ENCODE measurements at regions not wholly inside any gene's neighbourhood (a gene's known extent, or its start where the extent isn't known, plus 50 kb on each side); places are given as distances from the start of the nearest gene placed in this dataset.
A peak's percentile ranks its signal among the peaks of the same experiment; 100 is the strongest.
"Not testable (repeated sequence)": the region's sequence is repeated elsewhere in the genome, so short reads cannot be mapped to it uniquely, and the experiment has no call there.

DNA sequence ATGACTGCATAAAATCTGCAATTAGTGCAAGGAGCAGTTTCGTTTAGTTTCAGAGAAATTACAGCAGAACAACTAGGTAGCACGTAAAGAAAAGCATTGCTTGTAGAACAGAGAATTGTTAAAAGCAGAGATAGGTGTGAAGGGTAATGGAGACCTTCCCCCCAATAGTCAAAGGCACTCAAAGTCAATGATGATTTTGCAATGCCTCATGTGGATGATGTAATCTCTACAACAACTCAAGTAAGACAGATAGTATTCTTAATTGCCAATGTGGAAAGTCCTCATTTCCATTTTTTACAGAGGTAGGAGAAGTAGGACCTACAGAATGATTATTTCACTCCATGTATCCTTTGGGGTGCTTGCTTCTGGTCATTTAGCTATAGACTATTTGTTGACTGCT lies 94.3 kb upstream of the GNAI1 start:
- Mint-ChIP-seq H3K4me3 (no peak overlapping the region), H3K27me3 (no peaks in the 10 kb centered on the region), H3K27ac (no peak overlapping the region), H3K4me1 (no peaks in the 10 kb centered on the region), H3K9me3 (peaks cover 2 to 10% (median 4%) of the 10 kb centered on the region in 7 donors), H3K36me3 (peaks cover 5 to 6% of the 10 kb centered on the region in 2 donors)
- ATAC-seq (ENCODE audit: low read depth in 2 of 2) (no peak), DNase-seq (no peak)

DNA sequence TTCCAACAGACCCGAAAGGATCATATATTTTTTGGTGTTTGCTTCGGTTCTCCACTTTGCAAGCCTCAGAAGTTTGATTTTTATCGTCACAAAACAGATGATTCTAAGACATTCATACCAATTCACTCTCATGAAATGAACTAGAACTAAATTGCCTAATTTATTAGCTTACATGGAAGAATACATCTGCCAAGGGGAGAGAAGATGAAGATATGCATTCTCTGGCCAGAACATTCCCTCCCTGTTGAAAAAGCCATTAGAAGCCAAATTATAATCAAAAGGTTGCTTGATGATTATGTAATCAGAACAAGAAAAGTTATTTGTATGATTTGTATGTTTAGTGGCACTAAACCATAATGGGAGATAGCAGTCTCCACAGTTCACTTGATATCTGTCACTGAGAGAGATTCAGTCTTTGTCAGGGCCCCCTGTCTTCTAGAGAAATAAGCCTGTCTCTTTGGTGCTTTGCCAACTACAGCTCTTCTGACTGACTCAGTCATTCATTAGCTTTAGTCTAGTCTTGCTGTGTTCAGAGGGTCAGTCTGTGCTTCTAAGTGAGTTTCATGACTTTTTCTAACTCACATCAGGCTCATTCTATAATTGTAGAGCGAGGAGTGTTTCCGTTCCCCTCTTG lies 95.3 kb upstream of the GNAI1 start:
- Mint-ChIP-seq H3K27me3 (no peaks in the 10 kb centered on the region), H3K9me3 (peaks cover 0 to 3% (median 0%) of the 10 kb centered on the region in 7 donors)

DNA sequence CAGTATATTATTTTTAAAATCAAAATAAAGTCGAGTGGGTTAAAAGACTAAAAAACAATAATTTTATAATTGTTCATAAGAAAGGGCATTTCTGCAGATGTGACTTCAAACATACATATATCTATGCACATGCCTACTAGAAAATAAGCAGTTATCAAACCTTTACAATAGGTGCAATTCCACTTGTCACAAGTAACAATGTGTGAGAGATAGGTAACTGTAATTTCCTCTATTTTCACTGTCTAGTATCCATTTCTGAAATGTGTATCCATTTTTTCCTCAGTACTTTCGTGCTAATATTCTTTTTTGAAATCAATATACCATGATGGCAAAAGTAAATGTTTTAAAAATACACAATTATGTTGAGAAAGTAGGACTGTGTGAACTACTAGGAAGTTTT lies 96.9 kb upstream of the GNAI1 start:
- H3K27me3 Mint-ChIP-seq = no peaks in the 10 kb centered on the region

More for the DNA sequence above, 95.3 kb upstream of the GNAI1 start:
- ATAC-seq (ENCODE audit: low read depth in 2 of 2) (no peak), DNase-seq (no peak)
- no peaks in the 10 kb centered on the region for H3K36me3 Mint-ChIP-seq
- no peak overlapping the region for H3K4me3 Mint-ChIP-seq
- H3K4me1 Mint-ChIP-seq = no peaks in the 10 kb centered on the region
- no peak overlapping the region for H3K27ac Mint-ChIP-seq

DNA sequence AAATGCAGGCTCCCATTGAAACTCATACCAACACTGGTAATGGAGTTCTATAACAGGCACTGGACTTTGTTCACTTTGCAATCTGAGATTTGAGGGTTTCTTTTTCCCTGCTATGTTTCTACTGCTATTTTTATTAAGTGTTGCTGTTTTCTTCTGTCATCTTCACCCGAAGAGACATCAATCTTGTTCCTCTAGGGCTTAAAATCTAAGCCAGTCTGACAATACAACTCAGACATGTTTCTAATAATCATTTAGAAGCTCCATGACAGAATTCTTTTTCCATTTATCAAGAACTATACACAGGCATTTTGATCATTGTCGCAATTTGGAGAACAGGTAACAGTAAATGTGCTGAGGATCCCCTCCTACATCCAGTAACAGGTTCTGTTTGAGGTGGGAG lies 98.5 kb upstream of the GNAI1 start:
- Mint-ChIP-seq H3K9me3 (no peaks in the 10 kb centered on the region), H3K4me1 (no peaks in the 10 kb centered on the region), H3K36me3 (no peaks in the 10 kb centered on the region), H3K27me3 (no peaks in the 10 kb centered on the region), H3K4me3 (no peak overlapping the region), H3K27ac (no peak overlapping the region)
- DNase-seq = no peak
- ATAC-seq (ENCODE audit: low read depth in 2 of 2) = no peak

More for the DNA sequence above, 96.9 kb upstream of the GNAI1 start:
- no peaks in the 10 kb centered on the region for H3K36me3 Mint-ChIP-seq
- no peak overlapping the region for H3K4me3 Mint-ChIP-seq
- ATAC-seq (ENCODE audit: low read depth in 2 of 2) (no peak), DNase-seq (no peak)
- no peak overlapping the region for H3K27ac Mint-ChIP-seq
- no peaks in the 10 kb centered on the region for H3K9me3 Mint-ChIP-seq
- no peaks in the 10 kb centered on the region for H3K4me1 Mint-ChIP-seq

DNA sequence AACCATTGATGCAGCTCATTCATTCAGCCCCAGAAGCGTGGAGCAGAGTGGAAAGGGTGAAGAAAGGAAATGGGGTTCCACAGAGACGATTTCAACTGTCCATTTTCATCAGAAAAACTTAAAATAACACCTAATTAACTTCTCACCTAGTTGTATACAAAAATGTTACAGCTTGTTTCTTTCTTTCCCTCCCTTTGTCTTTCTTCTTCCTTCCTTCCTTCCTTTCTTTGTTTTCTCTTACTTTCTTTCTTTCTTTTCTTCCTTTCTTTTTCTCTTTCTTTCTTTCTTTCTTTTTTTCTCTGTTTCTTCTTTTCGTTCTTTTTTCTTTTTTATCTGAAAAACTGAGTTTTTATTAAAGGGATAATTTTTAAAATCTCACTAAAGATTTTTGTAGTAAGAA lies 105.9 kb upstream of the GNAI1 start:
- H3K36me3 Mint-ChIP-seq = no peaks in the 10 kb centered on the region
- peaks cover 0 to 10% (median 4%) of the 10 kb centered on the region in 7 donors for H3K9me3 Mint-ChIP-seq
- ATAC-seq (ENCODE audit: low read depth in 2 of 2) (no peak), DNase-seq (no peak)
- no peaks in the 10 kb centered on the region for H3K4me1 Mint-ChIP-seq
- H3K27ac Mint-ChIP-seq = peak overlapping the region in 1 of 6 donors; percentile 30
- no peak overlapping the region for H3K4me3 Mint-ChIP-seq
- H3K27me3 Mint-ChIP-seq = peaks cover 0 to 4% (median 0%) of the 10 kb centered on the region in 3 donors

DNA sequence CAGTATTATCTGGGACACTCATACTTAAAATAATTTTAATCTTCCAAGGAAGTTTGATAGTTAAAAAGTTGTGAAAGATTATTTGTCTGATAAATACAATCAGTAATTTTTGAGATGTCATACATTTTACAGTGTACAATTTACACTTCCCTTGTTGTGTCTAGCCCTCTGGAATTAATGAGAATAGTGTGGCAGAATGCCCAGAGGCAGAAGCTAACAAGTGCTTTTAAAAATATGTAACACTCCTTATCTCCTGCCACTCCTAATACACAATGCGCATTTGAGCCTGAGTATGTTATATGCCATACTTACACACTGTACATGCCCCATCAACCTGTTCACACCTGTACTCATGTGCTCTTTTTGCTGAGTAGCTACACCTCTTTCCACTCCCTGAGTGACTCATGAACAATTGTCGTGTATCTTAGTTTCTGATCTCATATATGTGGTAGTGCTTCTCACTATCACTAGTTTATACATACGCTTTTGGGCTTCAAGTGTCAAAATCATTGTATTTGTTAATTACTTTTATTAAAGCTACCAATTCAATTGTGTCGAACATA lies 106.9 kb upstream of the GNAI1 start:
- ATAC-seq (ENCODE audit: low read depth in 2 of 2) (no peak), DNase-seq (no peak)
- H3K4me3 Mint-ChIP-seq = no peak overlapping the region
- H3K4me1 Mint-ChIP-seq = no peaks in the 10 kb centered on the region
- peak overlapping the region in 1 of 6 donors; percentile 9 for H3K27ac Mint-ChIP-seq
- H3K9me3 Mint-ChIP-seq = peaks cover 2 to 15% (median 6%) of the 10 kb centered on the region in 7 donors
- peaks cover 0 to 14% (median 0%) of the 10 kb centered on the region in 3 donors for H3K27me3 Mint-ChIP-seq
- H3K36me3 Mint-ChIP-seq = no peaks in the 10 kb centered on the region

DNA sequence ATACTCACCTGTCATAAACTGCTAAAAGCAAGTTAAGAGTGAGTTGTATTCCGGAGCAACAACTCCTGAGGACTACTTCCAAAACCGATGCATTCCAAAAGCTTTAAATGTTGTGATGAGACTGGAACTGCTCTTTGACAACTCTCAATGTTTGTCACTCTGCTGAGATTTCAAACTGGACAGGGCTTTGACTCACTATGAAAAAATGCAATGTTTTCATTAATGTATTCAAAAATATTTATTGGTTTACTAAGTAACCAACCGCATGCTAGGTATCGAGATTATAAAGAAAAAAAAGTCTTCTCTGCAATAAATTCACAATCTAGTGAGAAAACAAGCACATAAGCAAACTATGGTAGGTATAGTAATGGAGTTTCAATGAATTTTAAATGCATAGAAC lies 107.9 kb upstream of the GNAI1 start:
- no peaks in the 10 kb centered on the region for H3K36me3 Mint-ChIP-seq
- ATAC-seq (ENCODE audit: low read depth in 2 of 2) = no peak

DNA sequence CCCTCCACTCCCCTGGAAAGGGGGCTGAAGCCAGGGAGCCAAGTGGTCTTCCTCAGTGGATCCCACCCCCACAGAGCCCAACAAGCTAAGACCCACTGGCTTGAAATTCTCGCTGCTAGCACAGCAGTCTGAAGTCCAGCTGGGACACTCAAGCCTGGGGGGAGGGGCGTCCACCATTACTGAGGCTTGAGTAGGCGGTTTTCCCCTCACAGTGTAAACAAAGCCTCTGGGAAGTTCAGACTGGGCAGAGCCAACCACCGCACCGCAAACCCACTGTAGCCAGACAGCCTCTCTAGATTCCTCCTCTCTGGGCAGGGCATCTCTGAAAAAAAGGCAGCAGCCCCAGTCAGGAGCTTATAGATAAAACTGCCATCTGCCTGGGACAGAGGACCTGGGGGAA lies 114.4 kb upstream of the GNAI1 start:
- Mint-ChIP-seq H3K27me3 (peaks cover 0 to 15% (median 9%) of the 10 kb centered on the region in 3 donors), H3K9me3 (peaks cover 0 to 22% (median 5%) of the 10 kb centered on the region in 7 donors)
- H3K4me3 Mint-ChIP-seq; ATAC-seq (ENCODE audit: low read depth in 2 of 2); H3K27ac Mint-ChIP-seq; DNase-seq; H3K4me1 Mint-ChIP-seq; H3K36me3 Mint-ChIP-seq: not testable (repeated sequence)

More for the DNA sequence above, 107.9 kb upstream of the GNAI1 start:
- Mint-ChIP-seq H3K9me3 (peaks cover 2 to 22% (median 7%) of the 10 kb centered on the region in 7 donors), H3K4me1 (no peaks in the 10 kb centered on the region), H3K4me3 (no peak overlapping the region), H3K27ac (no peak overlapping the region), H3K27me3 (peaks cover 0 to 15% (median 4%) of the 10 kb centered on the region in 3 donors)
- DNase-seq = no peak

DNA sequence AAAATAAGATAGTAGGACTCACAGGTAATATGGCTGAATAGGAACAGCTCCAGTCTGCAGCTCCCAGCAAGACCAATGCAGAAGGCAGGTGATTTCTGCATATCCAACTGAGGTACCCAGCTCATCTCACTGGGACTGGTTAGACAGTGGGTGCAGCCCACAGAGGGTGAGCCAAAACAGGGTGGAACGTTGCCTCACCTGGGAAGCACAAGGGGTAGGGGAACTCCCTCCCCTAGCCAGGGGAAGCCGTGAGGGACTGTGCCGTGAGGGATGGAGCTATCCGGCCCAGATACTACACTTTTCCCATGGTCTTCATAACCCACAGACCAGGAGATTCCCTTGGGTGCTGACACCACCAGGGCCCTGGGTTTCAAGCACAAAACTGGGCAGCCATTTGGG lies 114.8 kb upstream of the GNAI1 start:
- not testable (repeated sequence) for DNase-seq; H3K27ac Mint-ChIP-seq; H3K4me1 Mint-ChIP-seq; ATAC-seq (ENCODE audit: low read depth in 2 of 2); H3K36me3 Mint-ChIP-seq; H3K4me3 Mint-ChIP-seq
- Mint-ChIP-seq H3K27me3 (peaks cover 0 to 15% (median 9%) of the 10 kb centered on the region in 3 donors), H3K9me3 (peaks cover 0 to 22% (median 2%) of the 10 kb centered on the region in 7 donors)

DNA sequence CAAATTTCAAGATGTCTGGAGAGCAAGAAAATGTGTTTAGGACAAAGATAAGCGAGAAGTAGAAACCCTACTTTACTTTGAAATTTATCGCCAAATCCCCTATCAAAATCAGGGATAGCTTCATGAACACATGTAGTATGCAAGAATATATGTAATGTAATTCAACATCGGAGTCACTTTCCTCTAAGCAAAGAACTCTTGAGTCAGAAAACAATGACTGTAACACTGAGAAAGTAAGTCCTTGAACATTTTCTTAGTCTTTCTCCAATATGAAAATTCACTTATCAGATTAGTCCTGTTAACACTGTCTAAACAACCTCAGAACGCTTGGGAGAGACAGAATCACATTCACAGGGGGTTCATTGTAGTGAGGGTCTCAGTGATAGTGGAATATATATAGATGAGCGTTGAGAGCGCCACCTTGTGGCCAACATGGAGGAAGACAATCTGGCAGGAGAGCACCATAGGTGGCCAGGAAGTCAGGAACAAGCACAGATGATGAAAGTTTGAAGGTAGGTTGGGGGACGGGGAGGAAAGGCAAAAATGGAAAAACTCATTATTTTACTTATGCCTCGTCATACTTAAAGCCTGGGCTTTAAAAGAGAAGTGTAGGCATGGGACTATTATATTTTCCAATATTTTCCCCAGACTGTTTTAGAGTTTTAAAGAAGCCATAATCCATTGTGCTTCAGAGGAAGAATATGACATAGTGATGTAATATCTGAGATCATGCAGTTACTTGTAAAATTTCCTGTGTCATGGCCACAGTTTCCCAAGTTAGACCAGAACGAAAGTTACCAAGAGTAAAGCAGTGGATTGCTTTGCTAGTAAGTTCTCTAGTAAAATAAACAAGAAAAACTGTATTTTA lies 115.5 kb upstream of the GNAI1 start:
- no peaks in the 10 kb centered on the region for H3K36me3 Mint-ChIP-seq
- ATAC-seq (ENCODE audit: low read depth in 2 of 2) (peak in 1 of 2 donors; percentile 50), DNase-seq (no peak)
- H3K4me3 Mint-ChIP-seq = no peak overlapping the region
- peaks cover 0 to 21% (median 2%) of the 10 kb centered on the region in 7 donors for H3K9me3 Mint-ChIP-seq
- peaks cover 0 to 15% (median 9%) of the 10 kb centered on the region in 3 donors for H3K27me3 Mint-ChIP-seq
- H3K27ac Mint-ChIP-seq = no peak overlapping the region
- no peaks in the 10 kb centered on the region for H3K4me1 Mint-ChIP-seq

DNA sequence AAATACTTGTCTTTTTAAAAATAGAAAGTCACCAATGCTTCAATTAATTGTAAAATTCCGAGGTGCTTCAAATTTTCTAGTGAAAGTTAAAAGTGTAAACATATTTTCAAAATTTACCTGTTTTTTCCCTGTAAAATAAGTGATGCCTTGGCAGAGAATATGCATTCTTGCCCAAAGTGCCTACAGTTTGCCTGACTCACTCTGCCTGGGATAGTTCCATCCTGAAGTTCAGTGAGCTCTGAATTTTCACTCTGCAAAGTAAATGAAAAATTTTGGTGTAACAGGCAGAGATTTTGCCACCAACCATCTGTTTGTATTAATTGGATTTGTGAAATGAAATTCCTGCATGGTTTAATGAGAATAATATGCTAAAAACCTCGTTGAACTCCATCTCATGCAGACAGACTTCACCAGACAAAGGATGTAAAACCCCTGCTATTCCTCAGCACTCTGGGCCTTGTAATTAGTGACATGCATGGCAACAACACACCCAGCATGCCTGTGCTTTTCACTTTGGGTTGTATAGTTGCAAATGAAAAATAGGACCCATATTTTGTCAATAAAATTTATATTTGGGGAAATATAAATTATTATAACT lies 117.4 kb upstream of the GNAI1 start:
- no peaks in the 10 kb centered on the region for H3K36me3 Mint-ChIP-seq

DNA sequence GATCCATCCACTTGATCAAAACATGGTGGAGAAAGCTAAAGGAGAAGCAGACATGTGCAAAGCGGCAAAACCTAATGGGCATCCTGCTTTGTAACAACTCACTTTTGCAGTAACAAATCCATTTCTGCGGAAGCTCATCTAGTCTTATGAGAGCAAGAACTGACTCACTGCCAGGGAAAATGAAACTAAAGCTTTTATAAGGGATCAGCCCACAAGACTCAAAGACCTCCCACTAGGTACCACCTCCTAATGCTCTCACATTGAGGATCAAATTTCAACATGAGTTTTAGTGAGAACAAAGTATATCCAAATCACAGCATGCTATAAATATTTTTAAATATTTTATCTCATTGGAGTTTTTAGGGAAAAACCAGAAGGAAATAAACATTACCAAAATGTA lies 120.1 kb upstream of the GNAI1 start:
- no peak overlapping the region for H3K27ac Mint-ChIP-seq
- DNase-seq = no peak
- H3K36me3 Mint-ChIP-seq = no peaks in the 10 kb centered on the region
- H3K4me3 Mint-ChIP-seq = no peak overlapping the region
- H3K4me1 Mint-ChIP-seq = no peaks in the 10 kb centered on the region
- no peaks in the 10 kb centered on the region for H3K27me3 Mint-ChIP-seq
- ATAC-seq (ENCODE audit: low read depth in 2 of 2) = no peak
- H3K9me3 Mint-ChIP-seq = peaks cover 0 to 4% (median 0%) of the 10 kb centered on the region in 7 donors

More for the DNA sequence above, 117.4 kb upstream of the GNAI1 start:
- ATAC-seq (ENCODE audit: low read depth in 2 of 2) = no peak
- H3K27ac Mint-ChIP-seq = no peak overlapping the region
- no peaks in the 10 kb centered on the region for H3K4me1 Mint-ChIP-seq
- H3K9me3 Mint-ChIP-seq = peaks cover 0 to 3% (median 0%) of the 10 kb centered on the region in 7 donors
- H3K27me3 Mint-ChIP-seq = peaks cover 0 to 6% (median 0%) of the 10 kb centered on the region in 3 donors
- H3K4me3 Mint-ChIP-seq = no peak overlapping the region
- no peak for DNase-seq

DNA sequence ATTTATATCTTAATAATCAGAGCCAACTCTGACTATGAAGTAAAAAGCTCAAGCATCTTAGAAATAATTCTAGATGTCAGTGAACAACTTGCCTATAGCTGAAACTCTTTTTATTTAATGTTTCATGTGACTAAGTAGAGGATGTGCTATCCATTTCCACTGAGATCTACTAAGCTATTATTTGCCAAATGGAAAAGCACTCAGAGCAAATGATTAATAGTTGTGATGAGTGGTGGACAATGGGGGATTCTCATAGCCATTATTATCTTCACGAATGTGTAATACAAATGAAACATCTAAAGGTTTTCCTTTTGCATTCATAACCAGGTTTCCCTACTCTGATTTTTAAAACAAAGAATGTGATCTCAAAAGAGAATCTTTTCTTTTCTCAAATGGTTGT lies 126.6 kb upstream of the GNAI1 start:
- H3K4me3 Mint-ChIP-seq = no peak overlapping the region
- H3K27ac Mint-ChIP-seq = no peak overlapping the region
- DNase-seq = no peak
- peaks cover 0 to 4% (median 0%) of the 10 kb centered on the region in 7 donors for H3K9me3 Mint-ChIP-seq
- H3K27me3 Mint-ChIP-seq = no peaks in the 10 kb centered on the region
- ATAC-seq (ENCODE audit: low read depth in 2 of 2) = no peak
- no peaks in the 10 kb centered on the region for H3K36me3 Mint-ChIP-seq
- no peaks in the 10 kb centered on the region for H3K4me1 Mint-ChIP-seq

All from naive B cell (primary cell).